Osteoblast (primary cell): ENCODE measurements at regions not wholly inside any gene's neighbourhood (a gene's known extent, or its start where the extent isn't known, plus 50 kb on each side); places are given as distances from the start of the nearest gene placed in this dataset.

ENCODE experiments used
- DNase-seq: peaks from one replicate; pipeline ENCODE4 v3.0.0; 2011; ENCODE audit warnings: low spot score, mixed read lengths; ENCODE audit not compliant: insufficient read length; ENCODE audit errors: missing footprints
- H2AFZ ChIP-seq: 2 replicates; pipeline ENCODE4 v1.6.0; 2011; ENCODE audit warnings: mild to moderate bottlenecking, low read length
- H3K27ac ChIP-seq: 2 replicates; pipeline ENCODE4 v1.5.1; 2011; ENCODE audit warnings: mild to moderate bottlenecking, low read depth, low read length, moderate library complexity
- H3K27me3 ChIP-seq: 2 replicates; pipeline ENCODE4 v1.6.0; 2012; ENCODE audit warnings: mild to moderate bottlenecking, control low read depth, inconsistent platforms, low read length, moderate library complexity; ENCODE audit not compliant: insufficient read depth
- H3K36me3 ChIP-seq: 2 replicates; pipeline ENCODE4 v1.5.1; 2011; ENCODE audit warnings: mild to moderate bottlenecking, low read length, control low read depth, moderate library complexity; ENCODE audit not compliant: insufficient read depth
- H3K4me1 ChIP-seq: 2 replicates; pipeline ENCODE4 v1.5.1; 2011; ENCODE audit warnings: mild to moderate bottlenecking, low read length, control low read depth, moderate library complexity; ENCODE audit not compliant: insufficient read depth
- H3K4me2 ChIP-seq: 2 replicates; pipeline ENCODE4 v1.6.0; 2011; ENCODE audit warnings: mild to moderate bottlenecking, low read length; ENCODE audit not compliant: insufficient read depth
- H3K4me3 ChIP-seq: fragments of 200-600 bp; sonication (generic); 3 replicates; pipeline ENCODE4 v1.5.1; 2012; ENCODE audit warnings: mild to moderate bottlenecking, low read length, inconsistent platforms; ENCODE audit not compliant: insufficient read depth
- H3K79me2 ChIP-seq: 2 replicates; pipeline ENCODE4 v1.6.0; 2012; ENCODE audit warnings: mild to moderate bottlenecking, low read length, control low read depth, inconsistent platforms; ENCODE audit not compliant: insufficient read depth
- H3K9me3 ChIP-seq: 2 replicates; pipeline ENCODE4 v1.5.1; 2011; ENCODE audit warnings: low read depth, low read length, control low read depth
- H4K20me1 ChIP-seq: 2 replicates; pipeline ENCODE4 v1.6.0; 2012; ENCODE audit warnings: mild to moderate bottlenecking, low read length, control low read depth; ENCODE audit not compliant: insufficient read depth
- TF ChIP-seq, protein P1 (sequence below): IDR thresholded peaks from 2 replicates; pipeline ENCODE4 v1.5.1; 2011; ENCODE audit warnings: mild to moderate bottlenecking, low read depth, low read length, moderate library complexity; ENCODE audit errors: extremely low read depth

DNA sequence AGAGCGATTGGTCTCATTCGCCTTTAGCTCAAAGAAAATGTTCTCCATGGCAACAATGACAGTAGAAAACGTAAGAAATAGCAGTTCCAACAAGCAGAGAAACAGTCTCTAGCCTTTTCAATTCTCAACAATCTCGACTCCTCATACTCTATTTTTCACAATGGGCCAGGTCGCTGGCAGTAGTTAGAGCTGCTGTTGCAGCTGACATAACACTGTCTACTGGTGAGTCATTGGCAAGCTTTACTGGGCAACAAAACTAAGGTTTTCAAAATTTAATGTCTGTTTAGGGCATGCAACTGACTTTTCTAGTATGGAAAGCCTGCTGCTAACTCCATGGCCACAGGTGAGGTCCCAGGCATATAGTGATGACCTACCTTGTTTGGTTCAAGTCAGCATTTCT is 221.1 kb upstream of the KAZN start:
- peaks cover 3% of the 10 kb centered on the region for H3K4me1 ChIP-seq
- no peaks in the 10 kb centered on the region for H3K36me3 ChIP-seq
- H3K79me2 ChIP-seq: no peaks in the 10 kb centered on the region
- peak; percentile 71 for DNase-seq
- peak overlapping the region; percentile 60 for H2AFZ ChIP-seq
- no peak overlapping the region for H3K27ac ChIP-seq
- H3K27me3 ChIP-seq: no peaks in the 10 kb centered on the region
- H3K4me3 ChIP-seq: no peak overlapping the region
- H3K9me3 ChIP-seq: no peaks in the 10 kb centered on the region
- no peak overlapping the region for H3K4me2 ChIP-seq
- TF ChIP-seq, protein P1, sequence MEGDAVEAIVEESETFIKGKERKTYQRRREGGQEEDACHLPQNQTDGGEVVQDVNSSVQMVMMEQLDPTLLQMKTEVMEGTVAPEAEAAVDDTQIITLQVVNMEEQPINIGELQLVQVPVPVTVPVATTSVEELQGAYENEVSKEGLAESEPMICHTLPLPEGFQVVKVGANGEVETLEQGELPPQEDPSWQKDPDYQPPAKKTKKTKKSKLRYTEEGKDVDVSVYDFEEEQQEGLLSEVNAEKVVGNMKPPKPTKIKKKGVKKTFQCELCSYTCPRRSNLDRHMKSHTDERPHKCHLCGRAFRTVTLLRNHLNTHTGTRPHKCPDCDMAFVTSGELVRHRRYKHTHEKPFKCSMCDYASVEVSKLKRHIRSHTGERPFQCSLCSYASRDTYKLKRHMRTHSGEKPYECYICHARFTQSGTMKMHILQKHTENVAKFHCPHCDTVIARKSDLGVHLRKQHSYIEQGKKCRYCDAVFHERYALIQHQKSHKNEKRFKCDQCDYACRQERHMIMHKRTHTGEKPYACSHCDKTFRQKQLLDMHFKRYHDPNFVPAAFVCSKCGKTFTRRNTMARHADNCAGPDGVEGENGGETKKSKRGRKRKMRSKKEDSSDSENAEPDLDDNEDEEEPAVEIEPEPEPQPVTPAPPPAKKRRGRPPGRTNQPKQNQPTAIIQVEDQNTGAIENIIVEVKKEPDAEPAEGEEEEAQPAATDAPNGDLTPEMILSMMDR: no peak
- H4K20me1 ChIP-seq: no peaks in the 10 kb centered on the region

DNA sequence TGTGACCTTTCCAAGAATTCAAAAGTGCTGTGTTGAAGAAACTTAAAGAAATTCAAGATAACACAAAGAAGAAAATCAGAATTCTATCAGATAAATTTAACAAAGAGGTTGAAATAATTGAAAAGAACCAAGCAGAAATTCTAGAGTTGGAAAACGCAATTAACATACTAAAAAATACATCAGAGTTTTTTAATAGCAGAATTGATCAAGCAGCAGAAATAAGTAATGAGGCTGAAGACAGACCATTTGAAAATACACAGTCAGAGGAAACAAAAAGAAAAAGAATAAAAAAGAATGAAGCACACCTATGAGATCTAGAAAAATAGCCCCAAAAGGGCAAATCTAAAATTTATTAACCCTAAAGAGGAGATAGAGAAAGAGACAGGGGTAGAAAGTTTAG is 218.1 kb upstream of the KAZN start:
- Histone ChIP-seq H2AFZ (no peak overlapping the region), H3K27ac (no peak overlapping the region), H3K4me1 (no peaks in the 10 kb centered on the region), H3K4me3 (no peak overlapping the region), H3K4me2 (no peak overlapping the region), H3K27me3 (no peaks in the 10 kb centered on the region), H4K20me1 (no peaks in the 10 kb centered on the region), H3K9me3 (no peaks in the 10 kb centered on the region), H3K36me3 (no peaks in the 10 kb centered on the region), H3K79me2 (no peaks in the 10 kb centered on the region)
- TF ChIP-seq, protein P1: no peak
- DNase-seq: no peak

DNA sequence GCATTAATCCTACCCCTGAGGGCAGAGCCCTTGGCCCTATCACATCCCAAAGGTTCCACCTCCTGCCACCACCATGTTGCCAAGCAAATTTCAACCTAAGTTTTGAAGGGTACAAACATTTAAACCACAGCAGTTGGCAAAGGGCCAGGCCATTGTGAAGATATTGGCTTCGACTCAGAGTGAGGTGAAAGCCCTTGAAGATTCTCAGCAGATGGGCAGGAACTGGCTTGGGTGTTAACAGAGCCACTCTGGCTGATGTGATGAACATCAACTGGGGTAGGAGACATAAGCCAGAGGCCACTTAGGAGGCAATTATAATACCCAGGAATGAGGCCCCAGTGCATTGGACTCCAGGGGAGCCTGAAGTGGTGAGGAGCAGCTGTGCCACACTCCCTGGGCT is 207.7 kb upstream of the KAZN start:
- Histone ChIP-seq H3K4me2 (no peak overlapping the region), H3K27me3 (no peaks in the 10 kb centered on the region), H3K36me3 (no peaks in the 10 kb centered on the region), H3K79me2 (no peaks in the 10 kb centered on the region), H3K27ac (no peak overlapping the region), H4K20me1 (no peaks in the 10 kb centered on the region), H3K4me1 (no peaks in the 10 kb centered on the region), H3K4me3 (no peak overlapping the region), H3K9me3 (no peaks in the 10 kb centered on the region), H2AFZ (no peak overlapping the region)
- no peak for DNase-seq
- TF ChIP-seq, protein P1: no peak

DNA sequence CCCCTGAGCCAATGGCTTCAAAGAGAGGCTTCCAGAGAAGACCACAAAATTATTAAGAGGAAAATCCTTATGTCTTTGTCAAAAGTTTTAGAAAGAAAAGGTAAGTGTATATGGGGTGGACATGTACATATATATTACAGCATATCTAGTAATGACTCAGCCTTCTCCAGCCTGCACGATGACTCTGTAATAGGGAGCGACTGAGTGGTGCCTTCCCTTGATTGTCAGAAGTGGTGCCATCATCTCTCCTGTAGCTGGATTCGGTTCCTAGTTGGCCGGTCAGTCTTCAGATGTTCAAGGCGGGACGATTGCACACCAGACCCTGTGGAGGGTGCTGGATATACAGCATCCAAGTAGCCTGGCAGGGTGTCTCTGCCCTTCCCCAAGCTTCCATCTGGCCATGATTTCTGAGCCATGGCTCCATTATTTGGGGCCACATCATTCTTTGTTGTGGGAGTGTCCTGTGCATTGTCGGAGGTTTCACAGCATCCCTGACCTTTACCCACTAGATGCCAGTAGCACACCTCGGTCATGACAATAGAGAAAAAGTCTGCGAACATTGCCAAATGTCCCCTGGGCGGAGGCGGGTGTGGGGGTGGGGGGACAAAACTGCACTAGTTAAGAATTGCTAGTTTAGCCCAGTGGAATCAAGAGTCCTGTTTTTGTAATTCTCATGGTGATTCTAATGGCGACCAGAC is 206.2 kb upstream of the KAZN start:
- Histone ChIP-seq H4K20me1 (no peaks in the 10 kb centered on the region), H3K4me1 (no peaks in the 10 kb centered on the region), H3K79me2 (no peaks in the 10 kb centered on the region), H3K4me3 (no peak overlapping the region), H2AFZ (no peak overlapping the region), H3K27me3 (no peaks in the 10 kb centered on the region), H3K9me3 (no peaks in the 10 kb centered on the region), H3K4me2 (no peak overlapping the region), H3K36me3 (no peaks in the 10 kb centered on the region), H3K27ac (no peak overlapping the region)
- no peak for DNase-seq
- TF ChIP-seq, protein P1: no peak
